Stimulated activated naive CD8-positive, alpha-beta T cell treated with anti-CD3 and anti-CD28 coated beads, Interleukin-15, Interleukin-2, amounts not matched to agents 100 ng/mL and 50 ng/mL, for 24 hours (primary cell): ENCODE measurements at regions not wholly inside any gene's neighbourhood (a gene's known extent, or its start where the extent isn't known, plus 50 kb on each side); places are given as distances from the start of the nearest gene placed in this dataset.
"Not testable (repeated sequence)": the region's sequence is repeated elsewhere in the genome, so short reads cannot be mapped to it uniquely, and the experiment has no call there.

Source experiments
- H3K27ac Mint-ChIP-seq: one replicate; pipeline ENCODE4 v1.8.0; 2021; ENCODE audit warnings: mild to moderate bottlenecking, mixed read lengths
- H3K27me3 Mint-ChIP-seq: one replicate; pipeline ENCODE4 v1.8.0; 2021; ENCODE audit warnings: mixed read lengths
- H3K36me3 Mint-ChIP-seq: one replicate; pipeline ENCODE4 v1.8.0; 2021; ENCODE audit warnings: low read depth, mixed read lengths
- H3K4me1 Mint-ChIP-seq: one replicate; pipeline ENCODE4 v1.8.0; 2021; ENCODE audit warnings: low read depth, mixed read lengths
- H3K4me3 Mint-ChIP-seq: one replicate; pipeline ENCODE4 v1.8.0; 2021; ENCODE audit warnings: mild to moderate bottlenecking, mixed read lengths
- H3K9me3 Mint-ChIP-seq: one replicate; pipeline ENCODE4 v1.8.0; 2021; ENCODE audit warnings: mixed read lengths

- Mint-ChIP-seq H3K27me3 (no peaks in the 10 kb centered on the region), H3K36me3 (no peaks in the 10 kb centered on the region), H3K4me1 (no peaks in the 10 kb centered on the region), H3K4me3 (no peak overlapping the region), H3K9me3 (no peaks in the 10 kb centered on the region), H3K27ac (no peak overlapping the region)
Observed at GRCh38 chr11:121358760-121359159, 66.2 kb downstream of the SC5D start.

- H3K27me3 Mint-ChIP-seq, result no peaks in the 10 kb centered on the region
- no peak overlapping the region for H3K4me3 Mint-ChIP-seq
- no peaks in the 10 kb centered on the region for H3K9me3 Mint-ChIP-seq
- no peaks in the 10 kb centered on the region for H3K36me3 Mint-ChIP-seq
- H3K4me1 Mint-ChIP-seq, result no peaks in the 10 kb centered on the region
- H3K27ac Mint-ChIP-seq, result no peak overlapping the region
Observed at GRCh38 chr11:121359591-121359990, 67.0 kb downstream of the SC5D start.

- H3K36me3 Mint-ChIP-seq, H3K27me3 Mint-ChIP-seq, H3K27ac Mint-ChIP-seq, H3K9me3 Mint-ChIP-seq, H3K4me3 Mint-ChIP-seq: not testable (repeated sequence)
- H3K4me1 Mint-ChIP-seq, result peaks cover 17% of the 10 kb centered on the region
Observed at GRCh38 chr11:121362955-121363354, 70.4 kb downstream of the SC5D start.

GRCh38 chr11:121365304-121365703 is 72.7 kb downstream of the SC5D start:
- no peak overlapping the region for H3K4me3 Mint-ChIP-seq
- H3K27me3 Mint-ChIP-seq, result no peaks in the 10 kb centered on the region
- H3K36me3 Mint-ChIP-seq, result no peaks in the 10 kb centered on the region
- H3K4me1 Mint-ChIP-seq, result peaks cover 40% of the 10 kb centered on the region
- no peaks in the 10 kb centered on the region for H3K9me3 Mint-ChIP-seq
- H3K27ac Mint-ChIP-seq, result no peak overlapping the region

GRCh38 chr11:121366038-121366437 is 73.5 kb downstream of the SC5D start:
- Mint-ChIP-seq H3K36me3 (no peaks in the 10 kb centered on the region), H3K4me1 (peaks cover 48% of the 10 kb centered on the region), H3K9me3 (peaks cover 5% of the 10 kb centered on the region), H3K27ac (no peak overlapping the region), H3K27me3 (no peaks in the 10 kb centered on the region), H3K4me3 (no peak overlapping the region)

- H3K36me3 Mint-ChIP-seq, result no peaks in the 10 kb centered on the region
- no peaks in the 10 kb centered on the region for H3K27me3 Mint-ChIP-seq
- peaks cover 5% of the 10 kb centered on the region for H3K9me3 Mint-ChIP-seq
- H3K4me1 Mint-ChIP-seq, result peaks cover 52% of the 10 kb centered on the region
- H3K27ac Mint-ChIP-seq, result peak overlapping the region; percentile 79
- H3K4me3 Mint-ChIP-seq, result peak overlapping the region; percentile 64
Observed at GRCh38 chr11:121367001-121367843, 74.7 kb downstream of the SC5D start.

DNA sequence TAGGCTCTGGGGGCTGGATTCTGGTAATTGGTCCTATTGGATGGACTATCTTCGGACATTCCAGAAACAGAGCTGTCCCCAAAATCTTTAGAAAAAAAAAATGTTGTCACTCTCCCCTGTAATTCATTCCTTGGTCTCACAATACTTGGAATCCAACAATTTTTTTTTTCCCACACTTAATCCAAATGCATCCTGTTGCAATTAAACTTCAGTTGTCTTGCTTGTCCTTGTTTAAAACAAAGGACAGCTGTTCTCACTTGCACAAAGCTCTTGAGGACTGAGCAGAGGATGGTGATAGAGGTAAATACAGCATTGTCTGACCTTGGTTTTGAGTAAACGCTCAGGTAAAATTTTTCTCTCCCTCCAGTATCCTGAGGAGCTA is 75.3 kb downstream of the SC5D start:
- no peaks in the 10 kb centered on the region for H3K27me3 Mint-ChIP-seq
- H3K9me3 Mint-ChIP-seq, result peaks cover 5% of the 10 kb centered on the region
- H3K4me3 Mint-ChIP-seq, result peak overlapping the region; percentile 64
- H3K4me1 Mint-ChIP-seq, result peaks cover 57% of the 10 kb centered on the region
- H3K36me3 Mint-ChIP-seq, result no peaks in the 10 kb centered on the region
- peak overlapping the region; percentile 79 for H3K27ac Mint-ChIP-seq

GRCh38 chr11:121368364-121369240 is 76.0 kb downstream of the SC5D start:
- H3K4me3 Mint-ChIP-seq, result no peak overlapping the region
- H3K27ac Mint-ChIP-seq, result peak overlapping the region; percentile 22
- no peaks in the 10 kb centered on the region for H3K27me3 Mint-ChIP-seq
- H3K36me3 Mint-ChIP-seq, result no peaks in the 10 kb centered on the region
- H3K4me1 Mint-ChIP-seq, result peaks cover 65% of the 10 kb centered on the region
- peaks cover 5% of the 10 kb centered on the region for H3K9me3 Mint-ChIP-seq

- Mint-ChIP-seq H3K4me1 (peaks cover 67% of the 10 kb centered on the region), H3K27me3 (no peaks in the 10 kb centered on the region), H3K27ac (no peak overlapping the region), H3K36me3 (no peaks in the 10 kb centered on the region), H3K9me3 (peaks cover 5% of the 10 kb centered on the region), H3K4me3 (no peak overlapping the region)
Observed at GRCh38 chr11:121369366-121369765, 76.8 kb downstream of the SC5D start.

- Mint-ChIP-seq H3K27ac (no peak overlapping the region), H3K4me3 (no peak overlapping the region), H3K4me1 (peaks cover 64% of the 10 kb centered on the region), H3K27me3 (no peaks in the 10 kb centered on the region), H3K36me3 (no peaks in the 10 kb centered on the region), H3K9me3 (peaks cover 5% of the 10 kb centered on the region)
Observed at GRCh38 chr11:121372028-121372427, 79.5 kb downstream of the SC5D start.

GRCh38 chr11:121372671-121373429 is 79.3 kb upstream of the SORL1 start:
- Mint-ChIP-seq H3K27ac (no peak overlapping the region), H3K9me3 (peaks cover 5% of the 10 kb centered on the region), H3K36me3 (no peaks in the 10 kb centered on the region), H3K4me1 (peaks cover 62% of the 10 kb centered on the region), H3K27me3 (no peaks in the 10 kb centered on the region), H3K4me3 (no peak overlapping the region)

GRCh38 chr11:121374286-121374985 is 77.7 kb upstream of the SORL1 start:
- Mint-ChIP-seq H3K36me3 (no peaks in the 10 kb centered on the region), H3K4me3 (no peak overlapping the region), H3K27me3 (no peaks in the 10 kb centered on the region), H3K4me1 (peaks cover 62% of the 10 kb centered on the region), H3K9me3 (peaks cover 5% of the 10 kb centered on the region), H3K27ac (no peak overlapping the region)

DNA sequence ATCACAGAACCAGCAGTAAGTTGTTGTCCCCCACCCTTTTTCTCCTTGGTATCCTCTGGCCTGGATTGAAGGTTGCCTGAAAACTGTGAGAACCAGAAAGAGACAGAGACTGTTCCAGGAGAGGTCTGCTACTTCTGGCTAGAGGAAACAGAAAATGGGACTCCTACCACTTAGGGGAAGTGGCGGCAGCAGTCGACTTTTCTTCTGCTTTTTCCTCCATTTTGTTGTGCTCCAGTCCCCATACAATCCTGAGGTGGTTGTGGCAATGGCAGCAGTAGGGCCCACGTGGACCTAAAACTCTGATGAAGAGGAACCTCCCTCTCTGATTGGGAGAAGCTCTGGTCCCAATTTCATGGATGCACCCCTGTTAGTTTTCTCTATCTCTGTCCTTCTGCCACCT is 76.0 kb upstream of the SORL1 start:
- Mint-ChIP-seq H3K9me3 (no peaks in the 10 kb centered on the region), H3K27me3 (no peaks in the 10 kb centered on the region), H3K27ac (no peak overlapping the region), H3K4me1 (peaks cover 54% of the 10 kb centered on the region), H3K4me3 (no peak overlapping the region), H3K36me3 (no peaks in the 10 kb centered on the region)

DNA sequence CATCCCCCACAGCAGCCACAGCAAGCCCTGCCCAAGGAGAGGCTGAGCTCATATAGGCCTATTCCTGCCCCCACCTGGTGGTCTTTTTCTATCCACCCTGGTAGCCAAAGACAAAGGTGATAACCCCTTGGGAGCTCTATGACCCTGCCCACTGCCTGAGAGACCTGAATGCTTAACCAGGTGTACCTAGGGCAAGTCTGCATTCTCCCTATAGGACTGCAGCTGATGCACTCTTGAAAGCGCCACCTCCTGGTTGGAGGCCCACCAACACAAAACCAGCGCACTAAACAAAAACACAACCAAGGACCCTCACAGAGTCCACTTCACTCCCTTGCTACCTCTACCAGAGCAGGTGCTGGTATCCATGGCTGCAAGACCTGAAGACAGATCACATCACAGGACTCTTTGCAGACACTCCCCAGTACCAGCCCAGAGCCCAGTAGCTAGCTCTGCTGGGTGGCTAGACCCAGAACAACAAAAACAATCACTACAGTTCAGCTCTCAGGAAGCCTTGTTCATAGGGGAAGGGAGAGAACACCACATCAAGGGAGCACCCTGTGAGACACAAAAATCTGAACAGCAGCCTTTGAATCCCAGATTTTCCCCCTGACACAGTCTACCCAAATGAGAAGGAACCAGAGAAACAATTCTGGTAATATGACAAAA is 72.8 kb upstream of the SORL1 start:
- H3K4me3 Mint-ChIP-seq, H3K27me3 Mint-ChIP-seq, H3K27ac Mint-ChIP-seq, H3K36me3 Mint-ChIP-seq, H3K9me3 Mint-ChIP-seq: not testable (repeated sequence)
- peaks cover 36% of the 10 kb centered on the region for H3K4me1 Mint-ChIP-seq
